Stomach (tissue), 4 donors: ENCODE measurements at regions not wholly inside any gene's neighbourhood (a gene's known extent, or its start where the extent isn't known, plus 50 kb on each side); places are given as distances from the start of the nearest gene placed in this dataset.

ENCODE experiments used
- EP300 ChIP-seq: sonication (generic); formaldehyde crosslinking; IDR thresholded peaks from one replicate; pipeline ENCODE4 v1.6.1; 2017; ENCODE audit warnings: antibody characterized with exemption
- POLR2A ChIP-seq, 4 donors: fragments of 450-650 bp; IDR thresholded peaks; one replicate each; pipeline ENCODE4 v1.6.1; 2016; ENCODE audit warnings: antibody characterized with exemption in 4 of 4, control low read depth in 2 of 4, mild to moderate bottlenecking in 1 of 4, moderate library complexity in 1 of 4
- POLR2AphosphoS5 ChIP-seq, 3 donors: sonication (generic); formaldehyde crosslinking; IDR thresholded peaks; one replicate each; pipeline ENCODE4 v1.6.1; 2016; ENCODE audit warnings: antibody characterized with exemption in 3 of 3
- TF ChIP-seq, protein P1 (sequence below), 7 experiments: fragments of 450-650 bp in 4 of 7; fragments of 200-600 bp in 3 of 7; sonication (generic) in 3 of 7; IDR thresholded peaks; one replicate each; pipeline ENCODE4 v1.5.1; 2016 to 2019; ENCODE audit warnings: antibody characterized with exemption in 7 of 7, control low read depth in 2 of 7, mild to moderate bottlenecking in 1 of 7

DNA sequence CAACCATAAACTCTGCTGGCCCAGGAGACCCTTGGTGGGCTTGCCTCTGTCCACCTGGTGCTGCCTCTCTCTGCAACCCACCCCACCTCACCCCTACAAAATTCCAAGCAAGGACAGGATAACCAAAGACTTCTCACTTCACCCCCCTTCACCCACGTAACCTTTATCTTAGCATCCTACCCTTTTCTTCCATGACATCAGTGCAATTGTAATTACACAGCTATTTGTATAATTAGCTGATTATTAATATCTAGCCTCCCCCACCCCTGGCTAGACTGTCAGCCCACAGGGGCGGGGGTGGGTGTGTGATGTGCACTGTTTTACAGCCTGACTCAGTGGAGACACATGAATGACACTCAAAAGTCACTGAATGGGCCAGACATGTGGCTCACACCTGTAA is 262.2 kb downstream of the MRTFB start:
- TF ChIP-seq, protein P1, sequence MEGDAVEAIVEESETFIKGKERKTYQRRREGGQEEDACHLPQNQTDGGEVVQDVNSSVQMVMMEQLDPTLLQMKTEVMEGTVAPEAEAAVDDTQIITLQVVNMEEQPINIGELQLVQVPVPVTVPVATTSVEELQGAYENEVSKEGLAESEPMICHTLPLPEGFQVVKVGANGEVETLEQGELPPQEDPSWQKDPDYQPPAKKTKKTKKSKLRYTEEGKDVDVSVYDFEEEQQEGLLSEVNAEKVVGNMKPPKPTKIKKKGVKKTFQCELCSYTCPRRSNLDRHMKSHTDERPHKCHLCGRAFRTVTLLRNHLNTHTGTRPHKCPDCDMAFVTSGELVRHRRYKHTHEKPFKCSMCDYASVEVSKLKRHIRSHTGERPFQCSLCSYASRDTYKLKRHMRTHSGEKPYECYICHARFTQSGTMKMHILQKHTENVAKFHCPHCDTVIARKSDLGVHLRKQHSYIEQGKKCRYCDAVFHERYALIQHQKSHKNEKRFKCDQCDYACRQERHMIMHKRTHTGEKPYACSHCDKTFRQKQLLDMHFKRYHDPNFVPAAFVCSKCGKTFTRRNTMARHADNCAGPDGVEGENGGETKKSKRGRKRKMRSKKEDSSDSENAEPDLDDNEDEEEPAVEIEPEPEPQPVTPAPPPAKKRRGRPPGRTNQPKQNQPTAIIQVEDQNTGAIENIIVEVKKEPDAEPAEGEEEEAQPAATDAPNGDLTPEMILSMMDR (IDR thresholded peaks at IDR 0.05), result no peak
- TF ChIP-seq POLR2AphosphoS5 (IDR thresholded peaks at IDR 0.05), result no peak
- no peak for TF ChIP-seq POLR2A (IDR thresholded peaks at IDR 0.05)
- no peak for TF ChIP-seq EP300
